Upper lobe of left lung (tissue), 6 donors: ENCODE measurements at regions not wholly inside any gene's neighbourhood (a gene's known extent, or its start where the extent isn't known, plus 50 kb on each side); places are given as distances from the start of the nearest gene placed in this dataset.
A peak's percentile ranks its signal among the peaks of the same experiment; 100 is the strongest.

ENCODE experiments used
- ATAC-seq, 2 donors: fragments of 200-7000 bp; cut with Tn5 transposase; one replicate each; pipeline ENCODE4 v1.9.1; 2022; ENCODE audit warnings: mild to moderate bottlenecking in 2 of 2, moderate library complexity in 2 of 2; ENCODE audit not compliant: low FRiP score in 2 of 2
- DNase-seq, 2 donors: peaks; one replicate each; pipeline ENCODE4 v3.0.0-alpha.2; 2019 to 2020
- H3K27ac ChIP-seq, 4 donors: fragments of 200-600 bp; sonication (generic); one replicate each; pipeline ENCODE4 v1.5.1; 2016 to 2019
- H3K27me3 ChIP-seq, 4 donors: fragments of 200-600 bp; sonication (generic); one replicate each; pipeline ENCODE4 v1.5.1; 2017 to 2019
- H3K36me3 ChIP-seq, 4 donors: fragments of 200-600 bp; sonication (generic); one replicate each; pipeline ENCODE4 v1.5.1; 2016 to 2019
- H3K4me1 ChIP-seq, 4 donors: fragments of 200-600 bp; sonication (generic); one replicate each; pipeline ENCODE4 v1.5.1; 2018 to 2019
- H3K4me3 ChIP-seq, 4 donors: fragments of 200-600 bp; sonication (generic); one replicate each; pipeline ENCODE4 v1.5.1; 2017 to 2019; ENCODE audit warnings: mild to moderate bottlenecking in 2 of 4, moderate library complexity in 1 of 4
- H3K9me3 ChIP-seq, 4 donors: fragments of 200-600 bp; sonication (generic); one replicate each; pipeline ENCODE4 v1.5.1; 2018 to 2019
- CTCF ChIP-seq, 6 experiments: fragments of 450-650 bp in 4 of 6; fragments of 200-600 bp in 2 of 6; sonication (generic) in 2 of 6; IDR thresholded peaks; one replicate each; pipeline ENCODE4 v1.5.1; 2016 to 2019; ENCODE audit warnings: antibody characterized with exemption in 6 of 6
- EP300 ChIP-seq, 4 donors: sonication (generic); formaldehyde crosslinking; IDR thresholded peaks; one replicate each; pipeline ENCODE4 v1.5.1; 2017; ENCODE audit warnings: antibody characterized with exemption in 4 of 4, control low read depth in 2 of 4
- POLR2A ChIP-seq, 4 donors: fragments of 450-650 bp; IDR thresholded peaks; one replicate each; pipeline ENCODE4 v1.5.1; 2016 to 2017; ENCODE audit warnings: antibody characterized with exemption in 4 of 4, mild to moderate bottlenecking in 2 of 4
- POLR2AphosphoS5 ChIP-seq, 2 donors: sonication (generic); formaldehyde crosslinking; IDR thresholded peaks; one replicate each; pipeline ENCODE4 v1.5.1; 2017; ENCODE audit warnings: antibody characterized with exemption in 2 of 2
- WGBS, 2 donors: methylation state at CpG; one replicate each; pipeline ENCODE4 v1.1.5; 2017 to 2018; 5-methylcytosine and 5-hydroxymethylcytosine counted together
- donor health status: DM: no; HTN: no; CAD: no; lungs with moderate emphysema.
- donor health status: DM: no; HTN: yes; CAD: no; lungs with severe emphysema.

DNA sequence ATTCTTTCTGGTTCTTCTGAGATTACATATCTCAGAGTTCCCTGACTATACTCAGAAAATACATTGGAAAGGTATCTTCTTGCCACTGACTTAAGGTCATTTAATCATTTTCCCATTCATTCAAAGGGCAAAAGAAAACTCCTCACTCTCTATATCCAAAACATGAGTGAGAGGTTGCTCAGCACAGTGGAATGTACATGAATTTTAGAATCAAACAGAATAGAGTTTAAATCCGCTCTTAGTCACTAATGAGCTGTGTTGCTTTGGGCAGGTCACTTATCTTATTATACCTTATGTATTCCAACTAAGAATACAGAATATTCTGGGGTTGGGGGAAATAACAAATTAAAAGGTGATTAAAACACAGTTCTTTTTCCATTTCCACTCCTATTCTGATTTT is 452.6 kb upstream of the KLF12 start:
- H3K27me3 ChIP-seq = no peaks in the 10 kb centered on the region
- H3K27ac ChIP-seq = no peak overlapping the region
- H3K4me1 ChIP-seq = no peaks in the 10 kb centered on the region
- DNase-seq = no peak
- H3K4me3 ChIP-seq = no peak overlapping the region
- no peak for TF ChIP-seq EP300 (IDR thresholded peaks at IDR 0.05)
- TF ChIP-seq CTCF (IDR thresholded peaks at IDR 0.05) = no peak
- no peak for TF ChIP-seq POLR2A (IDR thresholded peaks at IDR 0.05)
- TF ChIP-seq POLR2AphosphoS5 (IDR thresholded peaks at IDR 0.05) = no peak
- H3K9me3 ChIP-seq = no peaks in the 10 kb centered on the region
- ATAC-seq = no peak
- WGBS, 2 donors = 89 to 94% methylated on average over 1 of the region's 1 CpG
- H3K36me3 ChIP-seq = no peaks in the 10 kb centered on the region

DNA sequence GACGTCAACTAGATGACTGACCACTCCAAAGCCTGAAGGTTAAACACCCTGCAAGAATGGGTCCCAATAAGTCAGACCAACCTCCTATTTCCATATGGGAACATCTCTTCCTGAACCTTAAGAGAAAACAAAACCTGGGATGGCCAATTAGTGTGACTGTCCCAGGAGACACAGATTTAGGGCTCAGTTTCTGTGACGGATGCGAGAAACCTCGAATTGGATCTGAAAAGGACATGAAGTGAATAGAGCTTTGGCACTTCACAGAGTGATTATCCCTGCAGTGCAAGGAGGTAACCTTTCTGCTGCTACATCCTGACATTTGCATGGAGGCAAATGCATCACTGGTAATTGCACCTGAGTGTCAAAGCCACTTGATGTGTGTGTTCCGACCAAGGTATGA is 442.2 kb upstream of the KLF12 start:
- H3K4me1 ChIP-seq = peaks cover 6 to 11% (median 7%) of the 10 kb centered on the region in 4 donors
- H3K27me3 ChIP-seq = no peaks in the 10 kb centered on the region
- H3K4me3 ChIP-seq = no peak overlapping the region
- ATAC-seq (no peak), DNase-seq (no peak)
- TF ChIP-seq EP300 (IDR thresholded peaks at IDR 0.05) = no peak
- TF ChIP-seq POLR2AphosphoS5 (IDR thresholded peaks at IDR 0.05) = no peak
- TF ChIP-seq POLR2A (IDR thresholded peaks at IDR 0.05) = no peak
- no peak for TF ChIP-seq CTCF (IDR thresholded peaks at IDR 0.05)
- WGBS, 2 donors = 81 to 82% methylated on average over 5 of the region's 5 CpGs
- H3K27ac ChIP-seq = no peak overlapping the region
- no peaks in the 10 kb centered on the region for H3K36me3 ChIP-seq
- no peaks in the 10 kb centered on the region for H3K9me3 ChIP-seq

- 0% methylated on average over 28 to 29 of the region's 29 CpGs for WGBS, 2 donors
- no peak for TF ChIP-seq EP300 (IDR thresholded peaks at IDR 0.05)
- no peak for TF ChIP-seq POLR2A (IDR thresholded peaks at IDR 0.05)
- no peak for TF ChIP-seq POLR2AphosphoS5 (IDR thresholded peaks at IDR 0.05)
- no peak for TF ChIP-seq CTCF (IDR thresholded peaks at IDR 0.05)
- Histone ChIP-seq H3K27ac (no peak overlapping the region), H3K36me3 (no peaks in the 10 kb centered on the region), H3K4me1 (peaks cover 6 to 11% (median 7%) of the 10 kb centered on the region in 4 donors), H3K9me3 (no peaks in the 10 kb centered on the region), H3K27me3 (no peaks in the 10 kb centered on the region), H3K4me3 (peak overlapping the region in 3 of 4 donors; percentile 14 to 36 (median 36))
- DNase-seq (peak; percentile 32 to 91), ATAC-seq (peak; percentile 74 to 94)
Observed at GRCh38 chr13:74575729-74576125, 441.5 kb upstream of the KLF12 start.

GRCh38 chr13:74574964-74575728 is 440.9 kb upstream of the KLF12 start:
- peak overlapping the region in 3 of 4 donors; percentile 14 to 36 (median 36) for H3K4me3 ChIP-seq
- no peak overlapping the region for H3K27ac ChIP-seq
- WGBS, 2 donors = 31 to 38% methylated on average over 10 of the region's 10 CpGs
- no peaks in the 10 kb centered on the region for H3K9me3 ChIP-seq
- TF ChIP-seq POLR2AphosphoS5 (IDR thresholded peaks at IDR 0.05) = no peak
- no peak for TF ChIP-seq CTCF (IDR thresholded peaks at IDR 0.05)
- TF ChIP-seq EP300 (IDR thresholded peaks at IDR 0.05) = no peak
- no peak for TF ChIP-seq POLR2A (IDR thresholded peaks at IDR 0.05)
- peaks cover 6 to 11% (median 7%) of the 10 kb centered on the region in 4 donors for H3K4me1 ChIP-seq
- H3K36me3 ChIP-seq = no peaks in the 10 kb centered on the region
- H3K27me3 ChIP-seq = no peaks in the 10 kb centered on the region
- ATAC-seq (peak in 1 of 2 donors; percentile 42), DNase-seq (no peak)

GRCh38 chr13:74573654-74574053 is 439.4 kb upstream of the KLF12 start:
- no peak overlapping the region for H3K4me3 ChIP-seq
- no peaks in the 10 kb centered on the region for H3K27me3 ChIP-seq
- WGBS, 2 donors = 78 to 81% methylated on average over 7 of the region's 7 CpGs
- TF ChIP-seq POLR2A (IDR thresholded peaks at IDR 0.05) = no peak
- TF ChIP-seq EP300 (IDR thresholded peaks at IDR 0.05) = no peak
- no peak for TF ChIP-seq CTCF (IDR thresholded peaks at IDR 0.05)
- no peak for TF ChIP-seq POLR2AphosphoS5 (IDR thresholded peaks at IDR 0.05)
- peaks cover 6 to 11% (median 7%) of the 10 kb centered on the region in 4 donors for H3K4me1 ChIP-seq
- H3K9me3 ChIP-seq = no peaks in the 10 kb centered on the region
- no peaks in the 10 kb centered on the region for H3K36me3 ChIP-seq
- ATAC-seq (no peak), DNase-seq (peak in 1 of 2 donors; percentile 27)
- no peak overlapping the region for H3K27ac ChIP-seq
